ENCODE measurements at regions not wholly inside any gene's neighbourhood (a gene's known extent, or its start where the extent isn't known, plus 50 kb on each side); places are given as distances from the start of the nearest gene placed in this dataset.
"Not testable (repeated sequence)": the region's sequence is repeated elsewhere in the genome, so short reads cannot be mapped to it uniquely, and the experiment has no call there.

DNA sequence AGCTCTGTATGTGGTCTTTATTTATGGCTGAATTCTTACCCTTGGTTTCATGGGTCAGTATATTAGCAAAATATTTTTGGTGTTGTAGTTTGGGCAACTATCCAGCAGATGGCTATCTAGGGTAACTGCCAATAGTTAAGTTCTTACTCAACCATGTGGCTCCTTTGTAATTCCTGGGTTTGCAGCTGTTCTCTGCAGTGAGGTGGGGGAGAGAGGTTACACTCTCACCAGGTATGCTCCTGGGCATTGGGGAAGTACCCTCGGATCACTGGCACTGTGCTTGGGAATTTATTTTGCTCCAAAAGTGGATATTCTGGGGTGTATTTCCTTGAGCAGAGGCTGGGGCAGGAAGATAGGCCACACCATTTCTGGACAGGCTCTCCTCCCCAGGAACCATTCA is 436.7 kb upstream of the TMPRSS15 start:
- no peak for DNase-seq

DNA sequence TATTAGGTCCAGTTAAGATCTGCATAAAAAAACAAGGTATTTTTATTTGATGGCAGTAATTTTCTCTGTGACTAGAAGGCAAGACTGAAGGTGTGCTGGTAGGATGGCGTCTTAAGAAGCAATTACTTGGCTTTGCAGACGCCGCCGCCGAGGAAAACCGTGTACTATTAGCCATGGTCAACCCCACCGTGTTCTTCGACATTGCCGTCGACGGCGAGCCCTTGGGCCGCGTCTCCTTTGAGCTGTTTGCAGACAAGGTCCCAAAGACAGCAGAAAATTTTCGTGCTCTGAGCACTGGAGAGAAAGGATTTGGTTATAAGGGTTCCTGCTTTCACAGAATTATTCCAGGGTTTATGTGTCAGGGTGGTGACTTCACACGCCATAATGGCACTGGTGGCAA is 454.0 kb upstream of the TMPRSS15 start:
- not testable (repeated sequence) for DNase-seq

DNA sequence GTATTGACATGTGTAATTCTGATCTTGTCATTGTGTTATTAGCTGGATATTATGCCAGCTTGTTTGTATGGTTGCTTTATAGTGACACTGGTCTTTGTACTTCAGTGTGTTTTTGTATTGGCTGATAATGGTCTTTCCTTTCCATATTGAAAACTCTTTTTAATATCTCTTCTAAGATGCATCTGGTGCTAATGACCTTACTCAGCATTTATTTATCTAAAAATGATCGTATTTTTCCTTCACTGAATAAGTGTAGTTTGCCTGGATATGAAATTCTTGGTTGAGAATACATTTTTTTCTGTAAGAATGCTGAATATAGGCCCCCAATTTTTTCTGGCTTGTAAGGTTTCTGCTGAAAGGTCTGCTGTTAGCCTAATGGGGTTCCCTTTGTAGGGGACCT is 465.5 kb upstream of the TMPRSS15 start:
- DNase-seq = no peak

DNA sequence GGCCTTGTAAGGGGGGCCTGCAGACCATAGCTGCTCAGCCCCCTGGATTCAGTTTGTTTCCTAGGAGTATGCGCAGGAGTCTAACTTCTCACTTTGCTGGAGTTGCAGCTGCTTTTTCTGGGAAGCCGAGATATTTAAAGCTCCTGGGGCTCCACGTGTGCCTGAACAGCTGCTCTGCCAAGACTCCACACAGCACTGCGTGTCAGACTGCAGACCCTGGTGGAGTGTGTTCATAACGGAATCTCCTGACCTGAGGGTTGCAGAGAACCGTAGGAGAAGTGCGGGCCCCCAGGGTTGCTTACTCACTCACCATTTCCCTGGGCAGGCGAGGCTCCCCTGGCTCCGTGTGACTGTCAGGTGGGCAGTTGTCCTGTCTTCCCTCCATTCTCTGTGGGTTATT is 474.3 kb upstream of the TMPRSS15 start:
- DNase-seq = no peak

DNA sequence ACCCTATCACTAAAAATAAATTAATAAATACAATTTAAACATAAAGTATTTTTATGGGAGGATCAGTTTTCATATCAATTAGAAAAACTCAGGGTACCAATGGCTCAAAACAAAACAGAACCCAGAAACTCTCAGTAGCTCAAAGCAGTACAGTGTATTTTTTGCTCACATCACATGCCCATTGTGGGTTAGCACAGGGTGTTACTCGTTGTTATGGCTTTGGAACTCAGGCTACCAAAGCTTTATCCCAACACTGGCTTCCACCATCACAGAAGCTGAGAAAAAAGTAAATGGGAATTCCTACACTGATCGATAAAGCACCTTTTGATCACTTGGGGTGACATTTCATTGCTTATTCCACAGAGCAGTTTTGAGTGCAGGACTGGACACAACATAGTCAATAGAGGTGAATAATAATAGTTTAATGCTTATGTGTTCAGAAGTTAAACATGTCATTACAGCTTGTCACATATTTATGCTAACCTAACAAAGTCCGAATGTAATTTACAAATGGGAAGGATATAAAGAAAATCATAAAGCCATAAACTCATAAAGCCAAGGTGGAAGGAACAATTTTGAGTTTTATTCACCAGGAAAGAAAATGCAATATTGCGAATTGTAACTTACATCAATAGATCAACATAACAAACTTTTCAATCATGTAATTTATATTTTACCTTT is 484.5 kb upstream of the TMPRSS15 start:
- no peak for DNase-seq

DNA sequence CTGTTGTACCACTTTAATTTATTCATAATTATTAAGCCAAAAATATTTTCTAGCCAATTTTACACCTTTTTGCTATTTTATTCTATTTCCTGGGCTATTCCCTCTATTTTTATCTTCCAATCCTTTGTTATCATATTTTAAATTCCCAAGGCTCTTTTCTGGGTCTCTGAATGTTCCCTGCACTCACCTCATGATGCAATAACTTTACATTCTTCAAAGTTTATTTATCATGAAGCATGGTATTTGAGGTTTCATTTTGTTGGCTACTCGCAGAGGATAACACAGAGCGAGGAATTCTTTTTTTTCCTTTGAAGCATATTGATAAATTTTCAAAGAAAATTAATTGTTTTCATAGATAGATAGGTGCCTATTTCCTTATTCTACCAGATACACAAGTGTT is 489.8 kb upstream of the TMPRSS15 start:
- DNase-seq = no peak

DNA sequence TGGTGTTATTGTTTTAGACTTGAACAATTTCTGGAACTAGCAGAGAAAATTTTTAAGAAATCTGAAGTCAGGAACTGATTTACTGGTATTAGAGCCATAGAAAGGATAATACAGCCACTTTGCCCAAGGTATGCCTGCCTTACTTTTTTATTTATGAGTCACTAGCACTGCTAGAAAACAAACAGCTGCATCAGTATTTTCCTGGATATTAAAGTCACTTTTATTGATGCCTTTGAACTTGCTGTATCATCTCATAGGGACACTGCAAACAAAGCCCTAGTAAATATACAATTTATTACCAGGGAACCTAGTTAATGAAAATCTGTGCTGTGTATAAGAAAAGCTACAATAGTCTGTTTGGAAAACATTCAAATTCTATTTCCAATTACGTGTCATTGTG is 490.8 kb upstream of the TMPRSS15 start:
- no peak for DNase-seq

DNA sequence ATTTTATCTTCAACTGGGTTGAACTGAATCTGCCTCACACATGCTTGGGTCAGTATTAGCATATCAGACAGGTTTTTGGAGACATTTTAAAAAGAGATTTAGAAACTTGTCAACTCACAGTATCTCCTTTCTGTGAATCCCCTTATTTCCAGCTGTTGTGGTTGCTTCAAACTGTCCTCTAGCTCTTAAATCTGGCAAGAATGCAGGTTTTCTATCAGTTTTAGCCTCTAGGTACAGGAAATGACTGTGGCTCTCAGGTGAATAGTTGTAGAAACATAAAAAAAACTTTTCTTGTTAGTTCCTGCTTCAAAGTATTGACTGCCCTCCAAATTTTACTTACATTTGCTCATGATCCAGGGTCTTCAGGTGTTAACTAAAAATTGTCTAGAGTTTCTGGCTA is 495.7 kb upstream of the TMPRSS15 start:
- no peak for DNase-seq

DNA sequence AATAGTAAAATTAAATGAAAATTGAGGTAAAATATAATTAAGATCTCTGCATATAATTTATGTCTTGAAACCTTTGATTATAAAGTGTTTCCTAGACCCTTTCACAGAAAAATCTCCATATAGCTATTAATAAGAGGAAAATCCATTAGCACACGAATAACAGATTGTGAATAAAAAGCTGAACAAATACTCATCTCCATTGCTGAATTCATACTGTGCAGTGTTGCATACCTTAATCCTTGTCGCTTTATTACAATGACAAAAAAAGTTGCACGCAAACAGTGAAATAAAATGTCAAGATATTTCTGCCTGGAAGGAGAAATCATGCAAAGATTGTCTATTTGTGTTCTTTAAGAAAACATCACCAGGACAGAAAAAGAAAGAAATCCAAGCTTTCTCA is 499.1 kb upstream of the TMPRSS15 start:
- no peak for DNase-seq

DNA sequence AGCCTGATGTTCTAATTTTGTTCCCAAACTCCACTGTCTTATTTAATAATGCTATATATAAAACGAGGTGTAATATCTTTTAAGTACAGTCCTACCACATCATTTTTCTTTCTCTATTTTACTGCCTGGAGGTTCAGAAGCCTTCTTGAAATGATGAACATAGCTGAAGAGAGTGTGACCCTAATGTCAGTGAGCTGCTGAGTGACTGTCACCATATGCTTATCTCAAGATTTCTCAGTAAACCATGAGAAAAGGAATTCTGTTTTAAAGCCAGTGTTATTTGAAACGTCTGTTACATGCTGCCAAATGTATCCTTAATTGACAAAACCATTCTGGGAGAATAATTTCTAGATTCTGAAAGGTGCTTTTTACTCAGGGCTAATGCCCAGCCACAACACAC is 503.5 kb upstream of the TMPRSS15 start:
- DNase-seq = no peak

DNA sequence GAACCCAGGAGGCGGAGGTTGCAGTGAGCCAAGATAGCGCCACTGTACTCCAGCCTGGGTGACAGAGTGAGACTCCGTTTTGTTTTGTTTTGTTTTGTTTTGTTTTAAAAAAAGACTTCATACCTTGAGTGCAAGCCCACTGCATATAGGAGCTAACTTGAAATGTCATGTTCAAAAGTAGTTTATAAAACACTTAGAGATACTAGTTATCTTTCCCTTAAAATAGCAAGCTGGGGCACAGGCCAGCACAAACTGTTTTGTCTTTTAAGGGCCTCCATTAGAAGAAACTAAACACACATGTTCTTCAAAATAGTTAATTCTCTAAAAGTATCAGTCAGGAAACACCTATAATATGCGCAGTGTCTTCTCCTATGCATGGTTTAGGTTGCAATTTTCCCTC is 505.1 kb upstream of the TMPRSS15 start:
- DNase-seq = no peak

DNA sequence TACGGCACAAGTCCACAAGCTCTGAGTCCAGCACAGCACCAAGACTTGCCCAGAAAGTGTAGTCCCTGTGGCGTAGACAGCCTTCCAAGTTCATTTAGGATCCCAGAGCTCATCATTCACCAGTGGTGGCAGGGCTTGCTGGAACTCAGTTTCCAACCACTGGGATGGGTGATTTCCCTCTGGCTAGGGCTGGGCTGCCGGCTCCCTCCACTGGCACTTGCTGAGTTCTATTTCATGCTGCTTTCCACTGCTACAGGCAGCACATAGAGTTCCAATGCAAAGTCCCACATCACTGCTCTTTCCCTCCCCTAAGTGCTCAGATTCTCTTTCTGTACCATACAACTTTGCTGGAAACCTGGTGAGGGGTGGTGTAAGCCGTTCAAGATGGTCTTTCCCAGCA is 510.3 kb upstream of the TMPRSS15 start:
- DNase-seq = no peak

DNA sequence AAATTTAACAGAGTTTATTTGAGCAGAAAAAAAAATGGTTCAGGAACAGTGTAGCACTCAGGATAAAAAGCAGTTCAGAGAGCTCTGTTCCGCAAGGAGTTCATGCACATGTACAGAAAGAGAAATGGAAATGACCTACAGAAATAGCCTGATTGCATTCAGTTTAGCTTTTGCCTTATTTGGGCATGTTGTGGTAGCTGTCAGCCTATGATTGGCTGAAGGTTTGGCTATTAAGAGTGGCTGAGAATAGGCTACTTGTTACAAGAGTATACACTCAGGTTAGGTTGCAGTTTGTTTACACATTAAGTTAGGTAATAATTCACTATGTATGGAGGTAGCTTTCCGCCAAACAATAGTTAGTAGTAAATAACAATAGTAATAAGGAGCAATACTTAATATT is 511.0 kb upstream of the TMPRSS15 start:
- DNase-seq = no peak

DNA sequence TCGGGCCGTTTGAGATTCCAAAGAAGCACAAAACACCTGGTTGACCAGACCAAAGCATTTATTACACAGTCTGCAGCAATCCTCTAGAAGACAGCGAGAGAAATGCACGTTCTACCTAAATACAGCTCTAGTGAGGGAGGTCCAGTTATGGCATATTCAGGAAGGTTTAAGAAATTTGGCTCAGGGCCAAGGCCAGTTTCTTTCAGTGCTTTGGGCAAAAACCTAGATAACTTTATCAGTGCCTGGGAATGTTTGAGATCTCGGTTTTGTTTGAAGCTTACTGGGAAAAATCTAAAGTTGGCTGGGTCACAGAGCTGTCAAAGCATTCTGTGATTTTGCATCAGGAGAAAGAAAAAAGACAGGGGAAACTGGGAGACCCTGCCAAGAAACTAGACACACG is 514.0 kb upstream of the TMPRSS15 start:
- no peak for DNase-seq

DNA sequence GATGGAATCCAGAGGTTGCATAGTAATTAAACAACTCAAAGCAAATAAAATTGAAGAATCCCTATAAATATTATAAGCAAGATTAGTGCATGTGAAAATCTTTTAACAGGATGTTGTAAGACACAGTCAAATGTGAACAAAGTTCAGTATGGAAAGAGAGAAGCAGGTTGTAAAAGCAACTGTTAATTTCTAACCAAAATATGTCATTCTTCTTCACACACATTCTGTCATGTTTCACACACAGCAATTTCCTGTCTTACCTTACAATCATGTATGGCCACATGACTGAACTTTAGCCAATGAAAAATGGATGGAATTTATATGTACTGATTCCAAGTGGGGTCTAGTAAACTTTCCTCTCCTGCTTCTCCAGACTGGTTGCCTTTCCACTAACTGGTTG is 527.7 kb upstream of the TMPRSS15 start:
- no peak for DNase-seq

DNA sequence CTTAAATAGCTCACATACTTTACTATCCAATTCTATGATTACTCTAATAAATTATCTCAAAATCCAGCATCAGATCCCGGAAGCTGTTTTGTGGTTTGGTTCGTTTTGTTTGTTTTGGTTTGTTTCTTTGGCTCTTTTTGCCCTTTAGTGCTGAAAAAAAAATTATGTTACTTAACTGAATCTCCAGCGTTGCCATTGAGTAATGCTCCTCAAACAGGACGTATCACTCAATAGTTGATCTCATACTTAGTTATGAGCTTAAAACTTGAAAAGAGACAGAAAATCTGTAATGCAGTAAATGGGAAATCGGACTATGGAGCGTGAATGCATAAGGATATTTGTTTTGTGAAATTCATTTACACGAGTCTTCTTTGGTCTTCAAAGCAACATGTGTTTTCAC is 533.8 kb upstream of the TMPRSS15 start:
- DNase-seq = no peak

DNA sequence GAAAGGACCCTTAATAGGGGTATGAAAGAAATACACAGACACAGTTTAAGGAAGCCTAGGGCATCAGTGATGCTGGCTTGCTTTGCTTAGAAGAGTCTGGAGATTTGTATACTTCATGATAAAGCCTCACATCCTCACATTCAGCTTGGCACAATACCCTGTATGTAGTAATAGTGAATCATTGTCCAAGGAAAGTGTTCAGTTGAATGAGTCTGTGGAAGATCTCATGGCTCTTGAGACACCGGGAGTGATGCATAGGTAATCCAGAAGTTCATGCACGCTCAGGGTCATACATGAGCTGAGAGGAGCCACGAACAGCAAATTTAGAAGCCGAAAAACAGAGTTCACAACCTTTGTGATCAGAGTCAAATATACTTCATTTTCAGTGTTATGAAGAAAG is 537.2 kb upstream of the TMPRSS15 start:
- DNase-seq = no peak

DNA sequence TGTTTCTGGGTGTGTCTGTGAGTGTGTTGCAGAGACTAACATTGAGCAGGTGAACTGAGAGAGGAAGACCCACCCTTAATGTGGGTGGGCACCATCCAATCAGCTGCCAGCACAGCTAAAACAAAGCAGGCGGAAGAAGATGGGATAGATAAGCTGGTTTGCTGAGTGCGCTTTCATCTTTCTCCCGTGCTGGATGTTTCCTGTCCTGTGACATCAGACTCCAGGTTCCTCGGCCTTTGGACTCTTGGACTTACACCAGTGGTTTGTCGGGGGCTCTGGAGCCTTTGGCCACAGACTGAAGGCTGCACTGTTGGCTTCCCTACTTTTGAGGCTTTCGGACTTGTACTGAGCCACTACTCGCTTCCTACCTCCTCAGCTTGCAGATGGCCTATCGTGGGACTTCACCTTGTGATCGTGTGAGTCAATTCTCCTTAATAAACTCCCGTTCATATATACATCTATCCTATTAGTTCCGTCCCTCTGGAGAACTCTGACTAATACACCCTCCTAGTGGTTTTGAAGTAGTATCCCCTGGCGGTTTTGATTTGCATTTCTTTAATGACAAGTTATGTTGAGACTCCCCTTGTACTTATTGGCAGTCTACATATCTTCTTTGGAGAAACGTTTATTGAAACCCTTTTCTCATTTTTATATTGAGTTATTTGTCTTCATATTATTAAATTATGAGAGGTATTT is 546.6 kb upstream of the TMPRSS15 start:
- DNase-seq = no peak

DNA sequence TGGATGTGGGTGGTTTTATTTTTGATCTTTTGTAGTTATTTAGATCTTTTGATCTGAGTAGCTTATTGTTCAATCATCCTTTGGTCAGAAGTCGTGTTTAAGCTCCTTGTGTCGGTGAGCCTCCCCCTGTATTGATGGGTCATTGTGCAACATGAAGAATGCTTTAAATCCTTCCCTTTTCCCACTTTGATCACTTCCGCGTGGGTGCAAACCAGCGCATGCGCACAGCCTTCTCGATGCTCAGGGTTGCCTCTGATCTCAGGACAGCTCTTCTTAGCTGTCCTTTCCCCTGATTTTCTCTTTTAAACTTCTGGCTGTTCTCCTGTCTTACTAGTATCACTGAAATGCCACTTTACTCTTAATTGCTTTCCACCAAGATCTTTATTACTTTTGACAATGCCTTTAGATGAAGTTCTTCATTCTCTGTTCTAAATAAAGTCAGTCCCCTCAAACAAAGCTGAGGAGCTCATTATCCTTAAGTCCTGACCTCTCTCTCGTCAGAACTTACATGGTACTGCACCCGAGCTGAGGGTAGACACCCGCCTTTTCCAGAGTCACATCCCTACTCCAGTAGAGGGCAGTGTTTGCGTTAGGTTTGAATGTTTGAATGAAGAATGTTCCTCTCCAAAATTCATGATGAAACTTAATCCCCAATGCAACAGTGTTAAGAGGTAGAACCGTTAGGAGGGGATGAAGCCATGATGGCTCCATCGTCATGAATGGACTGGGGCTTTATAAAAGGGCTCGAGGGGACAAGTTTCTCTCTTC is 547.9 kb upstream of the TMPRSS15 start:
- no peak for DNase-seq

DNA sequence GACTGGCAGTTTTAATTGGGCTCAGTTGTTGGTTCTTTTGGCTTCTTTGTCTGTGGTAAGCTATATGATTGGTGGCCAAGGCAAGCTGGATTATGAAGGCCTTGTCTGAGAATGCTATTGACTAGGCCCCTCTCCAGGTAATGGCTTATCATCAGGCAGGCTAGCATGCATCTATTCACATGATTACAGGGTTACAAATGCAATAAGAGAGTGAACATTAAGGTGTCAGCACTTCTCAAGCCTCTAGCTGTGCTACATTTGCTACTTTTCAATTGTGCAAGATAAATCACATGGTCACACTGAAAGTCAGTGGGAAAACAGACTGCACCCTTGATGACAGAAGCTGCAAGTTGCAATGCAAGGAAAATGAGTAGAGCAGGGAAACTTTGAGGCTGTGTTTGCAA is 550.9 kb upstream of the TMPRSS15 start:
- DNase-seq = no peak

DNA sequence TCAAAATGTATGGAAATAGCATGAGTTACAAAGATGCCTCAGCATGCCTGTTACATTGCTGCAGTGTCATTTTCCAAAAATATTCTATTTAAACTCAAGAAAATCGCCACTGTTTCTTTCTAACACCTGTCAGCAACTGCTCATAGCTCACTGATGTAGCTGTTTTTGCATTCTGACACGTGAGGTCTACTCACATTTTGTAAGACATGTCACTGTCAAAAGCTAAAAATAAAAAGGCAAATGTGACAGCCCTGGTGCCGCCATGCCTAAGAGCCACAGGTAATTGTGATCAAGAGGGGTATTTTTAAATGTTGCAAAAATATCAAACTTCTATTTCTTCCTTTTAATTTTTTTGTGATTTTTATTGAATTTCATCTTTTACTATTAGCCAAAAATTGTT is 556.2 kb upstream of the TMPRSS15 start:
- DNase-seq = no peak

DNA sequence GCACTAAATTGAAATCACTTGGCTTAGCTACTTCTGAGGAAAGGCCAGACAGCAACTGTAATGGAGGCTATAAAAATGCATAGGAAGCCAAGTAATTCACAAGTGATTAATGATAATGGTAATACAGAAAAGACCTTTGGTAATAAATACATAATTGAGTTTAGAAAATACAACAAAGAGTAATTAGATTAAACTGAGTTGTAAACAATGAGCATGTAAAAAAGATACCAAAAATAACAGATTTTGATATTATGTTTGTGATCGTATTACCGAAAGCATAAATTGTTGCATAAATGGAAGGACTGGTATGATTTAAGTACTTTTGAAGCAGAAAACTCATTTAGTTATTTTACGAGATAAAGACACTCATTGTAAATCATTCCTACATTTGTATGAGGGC is 556.7 kb upstream of the TMPRSS15 start:
- DNase-seq = no peak

DNA sequence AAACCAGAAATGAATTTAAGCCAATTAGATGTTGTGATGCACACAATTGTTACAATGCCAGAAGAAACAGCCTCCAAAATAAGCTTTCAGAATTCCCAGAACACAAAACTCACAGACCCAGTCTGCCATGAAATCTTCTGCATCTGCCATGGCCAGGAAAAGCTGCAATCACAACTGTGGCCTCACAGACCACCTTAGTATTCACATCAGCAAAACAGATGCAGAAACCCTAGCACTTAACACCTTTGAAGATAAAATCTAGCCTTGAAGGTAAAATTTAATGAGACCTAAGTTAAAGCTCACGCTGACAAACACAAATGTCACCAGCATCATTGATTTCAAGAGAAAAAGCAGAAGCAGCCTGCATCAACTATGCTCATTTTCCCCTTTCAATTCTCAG is 566.8 kb upstream of the TMPRSS15 start:
- no peak for DNase-seq

DNA sequence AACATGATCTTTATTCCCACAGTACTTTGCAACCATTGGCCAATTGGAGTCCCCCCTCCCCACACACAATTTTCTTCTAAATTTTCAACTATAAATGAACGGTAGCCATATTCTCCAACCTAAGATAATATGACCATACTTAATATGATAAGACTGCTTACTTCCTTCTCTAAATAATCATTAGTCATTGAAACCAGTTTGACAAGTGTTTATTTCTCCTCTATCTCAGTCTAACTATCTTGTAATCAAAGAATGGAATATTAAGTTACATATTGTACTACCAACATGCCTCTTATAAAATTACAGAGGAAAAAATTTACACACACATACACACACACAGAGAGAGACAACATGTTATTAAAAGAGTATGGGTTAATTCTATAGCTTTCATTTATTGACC is 567.4 kb upstream of the TMPRSS15 start:
- no peak for DNase-seq

Measured in CD4-positive, alpha-beta T cell treated with Interleukin-21 for 1 hour (primary cell).